Inflammatory macrophage treated with lipopolysaccharide for 1 hour (primary cell): ENCODE measurements at regions not wholly inside any gene's neighbourhood (a gene's known extent, or its start where the extent isn't known, plus 50 kb on each side); places are given as distances from the start of the nearest gene placed in this dataset.
"Not testable (repeated sequence)": the region's sequence is repeated elsewhere in the genome, so short reads cannot be mapped to it uniquely, and the experiment has no call there.

ENCODE experiments used
- DNase-seq, 2 donors: peaks; one replicate each; pipeline ENCODE4 v3.0.0-alpha.2; 2020 to 2022

GRCh38 chr13:80501556-80501955 is 160.6 kb upstream of the SPRY2 start:
- DNase-seq = no peak

DNA sequence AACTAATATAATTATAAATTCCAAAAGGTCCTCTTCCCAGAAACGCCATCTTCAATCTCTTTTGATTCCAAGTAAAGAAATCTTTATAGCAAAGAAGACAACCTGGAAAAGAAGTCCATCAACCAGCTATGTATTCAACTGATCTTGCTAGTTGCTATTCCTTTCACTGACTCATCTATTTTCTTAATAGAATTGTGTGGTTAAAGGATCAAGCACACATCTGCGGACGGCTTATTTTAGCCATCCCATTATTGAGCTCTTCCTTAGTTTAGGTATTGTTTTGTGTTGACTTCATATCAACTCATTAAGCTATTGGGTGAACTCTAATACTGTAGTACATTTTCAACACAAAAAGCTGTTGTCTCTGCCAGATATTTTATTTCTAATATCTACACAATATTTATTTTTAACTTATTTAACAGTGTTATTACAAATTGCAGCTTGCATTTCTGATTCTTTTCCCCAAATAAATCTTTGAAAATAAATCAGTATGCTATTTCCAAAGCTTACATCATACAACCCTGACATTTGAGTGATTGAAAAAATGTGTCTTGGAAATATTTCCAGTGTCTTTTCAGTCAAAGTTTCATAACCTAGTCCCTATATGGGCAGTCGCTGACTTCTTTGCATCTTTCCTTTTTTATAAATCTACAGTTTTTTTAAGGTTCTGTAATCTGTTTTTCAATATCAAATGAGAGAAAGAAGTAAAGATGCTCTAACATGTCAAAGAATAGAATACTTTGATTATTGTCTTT is 158.8 kb upstream of the SPRY2 start:
- DNase-seq = no peak

- DNase-seq = no peak
Observed at GRCh38 chr13:80498433-80498832, 157.5 kb upstream of the SPRY2 start.

DNA sequence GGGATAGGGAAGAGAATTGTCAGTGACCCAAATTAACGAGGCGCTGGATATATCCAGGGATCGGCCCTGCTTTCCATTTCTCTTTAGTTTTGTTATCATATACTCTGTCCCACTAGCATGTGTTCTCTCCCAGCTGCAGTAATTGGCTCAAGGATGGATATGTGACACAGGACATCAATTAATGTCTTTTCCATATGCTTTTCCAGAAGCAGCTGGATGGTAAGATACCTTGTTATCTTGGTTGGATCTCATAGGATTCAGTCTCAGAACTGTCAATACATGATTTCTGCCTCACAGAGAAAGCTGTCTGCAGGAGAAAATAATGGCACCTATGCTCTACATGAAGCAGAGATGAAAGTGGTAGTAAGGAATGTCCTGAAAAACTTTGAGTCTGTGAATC is 157.1 kb upstream of the SPRY2 start:
- DNase-seq = no peak

- no peak for DNase-seq
Observed at GRCh38 chr13:80497439-80497838, 156.5 kb upstream of the SPRY2 start.

- no peak for DNase-seq
Observed at GRCh38 chr13:80496721-80497397, 155.9 kb upstream of the SPRY2 start.

GRCh38 chr13:80490491-80490943 is 149.6 kb upstream of the SPRY2 start:
- DNase-seq = not testable (repeated sequence)

DNA sequence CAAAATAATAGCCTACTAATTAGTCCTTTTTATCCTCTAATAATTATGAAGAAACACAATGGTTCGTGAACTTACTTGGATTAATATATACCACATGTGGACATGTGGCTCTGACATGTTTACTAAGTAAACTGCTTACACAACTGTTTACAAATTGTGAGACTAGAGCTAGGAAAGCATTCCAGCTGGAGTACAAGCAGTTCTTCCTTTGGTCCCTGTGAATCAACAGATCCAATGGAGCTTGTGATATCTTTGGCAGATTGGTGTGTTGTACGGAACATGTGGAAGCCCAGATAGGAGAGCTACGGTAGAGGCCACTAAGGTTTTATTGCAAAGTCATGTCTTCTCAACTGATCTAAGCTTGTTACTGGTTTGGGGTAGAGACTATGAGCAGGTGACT is 145.5 kb upstream of the SPRY2 start:
- no peak for DNase-seq

GRCh38 chr13:80483157-80483556 is 142.2 kb upstream of the SPRY2 start:
- DNase-seq = no peak

GRCh38 chr13:80481588-80481987 is 140.7 kb upstream of the SPRY2 start:
- no peak for DNase-seq

- DNase-seq = no peak
Observed at GRCh38 chr13:80477661-80478443, 136.9 kb upstream of the SPRY2 start.

- DNase-seq = no peak
Observed at GRCh38 chr13:80476953-80477352, 136.0 kb upstream of the SPRY2 start.

- DNase-seq = no peak
Observed at GRCh38 chr13:80475718-80476117, 134.8 kb upstream of the SPRY2 start.

DNA sequence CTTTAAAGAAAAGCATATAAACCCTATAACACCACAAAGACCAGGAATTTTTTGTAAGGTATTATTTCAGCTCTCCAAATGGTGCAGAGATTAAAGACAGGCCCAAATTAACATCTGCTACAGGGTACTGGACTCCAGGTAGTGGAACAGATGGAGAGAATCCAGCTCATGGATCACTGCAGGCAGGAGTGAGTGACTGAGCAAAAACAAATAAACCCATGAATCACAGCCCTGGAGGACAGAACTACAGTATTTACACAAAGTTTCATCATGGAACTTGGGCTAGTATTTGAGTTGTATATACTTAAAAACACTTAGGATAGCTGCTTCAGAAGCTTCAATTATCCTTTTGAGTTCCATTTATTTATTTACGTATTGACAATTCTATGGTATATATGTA is 132.8 kb upstream of the SPRY2 start:
- no peak for DNase-seq

GRCh38 chr13:80469853-80470381 is 129.0 kb upstream of the SPRY2 start:
- DNase-seq = peak; percentile 39 to 73

- no peak for DNase-seq
Observed at GRCh38 chr13:80469105-80469852, 128.4 kb upstream of the SPRY2 start.

GRCh38 chr13:80465321-80465720 is 124.4 kb upstream of the SPRY2 start:
- no peak for DNase-seq

DNA sequence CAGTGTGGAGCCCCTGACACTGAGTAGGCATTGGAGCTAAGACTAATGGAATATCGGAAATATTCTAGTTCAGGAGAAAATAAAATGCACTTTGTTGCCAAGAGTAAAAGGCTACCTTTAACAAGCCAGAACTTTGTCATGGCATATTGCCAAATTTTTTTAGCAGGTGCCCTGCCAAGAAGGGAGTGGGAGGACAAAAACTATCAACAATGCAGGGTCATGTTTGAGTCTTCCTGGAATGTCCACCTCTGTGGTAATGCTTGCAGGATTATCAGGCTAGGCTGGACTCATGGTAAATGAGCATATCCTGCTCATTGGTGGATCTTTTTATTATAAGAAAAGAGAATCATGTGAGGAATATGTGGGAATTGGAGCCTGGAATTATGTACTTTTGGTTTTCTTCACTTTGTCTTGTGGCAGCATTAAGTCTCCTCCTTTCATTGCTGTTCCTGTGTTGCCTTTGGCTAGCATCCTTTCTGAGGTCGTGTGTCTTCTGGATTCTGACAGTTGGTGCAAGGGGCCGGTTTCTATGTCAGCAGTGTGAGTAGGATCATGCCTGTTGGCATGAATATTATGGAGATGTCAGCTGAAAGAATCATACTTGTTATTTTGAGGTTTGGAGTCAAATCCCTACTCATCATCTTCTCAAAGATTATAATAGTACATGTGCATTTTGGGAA is 122.9 kb upstream of the SPRY2 start:
- no peak for DNase-seq

DNA sequence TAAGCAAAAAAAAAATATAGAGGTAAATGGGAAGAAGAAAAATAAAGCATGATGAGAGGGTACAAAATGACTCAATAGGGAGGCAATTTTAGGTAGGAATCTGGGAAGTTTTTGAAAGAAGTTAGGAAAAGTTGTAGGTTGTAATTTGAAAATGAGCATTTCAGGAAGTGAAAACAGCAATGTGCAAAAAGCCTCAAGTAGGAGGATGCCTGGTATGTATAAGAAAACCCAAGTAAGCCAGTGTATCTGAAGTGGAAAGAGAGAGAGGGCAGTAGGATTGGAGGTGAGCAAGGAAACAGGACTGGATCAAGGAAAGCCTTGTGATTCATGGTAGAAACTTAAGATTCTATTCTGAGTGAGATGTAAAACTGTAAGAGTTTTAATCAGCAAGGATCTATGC is 121.6 kb upstream of the SPRY2 start:
- DNase-seq = no peak

DNA sequence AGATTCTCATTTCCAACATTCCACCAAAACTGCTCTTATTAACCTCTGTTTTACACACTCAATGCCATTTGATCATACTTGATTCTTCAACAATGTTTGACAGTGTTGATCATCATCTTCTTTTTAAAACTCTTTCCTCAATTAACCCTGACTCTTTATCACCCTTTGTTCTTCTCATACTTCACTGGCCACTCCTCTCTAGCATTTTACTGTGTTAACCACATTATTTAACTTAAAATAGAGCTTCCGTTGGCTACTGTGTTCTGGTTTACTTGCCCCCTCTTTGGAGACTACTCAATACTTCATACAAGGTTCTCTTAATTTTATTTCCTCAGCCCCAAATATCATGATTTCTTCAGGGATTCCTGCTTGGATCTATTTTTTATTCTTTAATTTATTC is 121.1 kb upstream of the SPRY2 start:
- no peak for DNase-seq

- peak in 1 of 2 donors; percentile 38 for DNase-seq
Observed at GRCh38 chr13:80458543-80458942, 117.6 kb upstream of the SPRY2 start.

DNA sequence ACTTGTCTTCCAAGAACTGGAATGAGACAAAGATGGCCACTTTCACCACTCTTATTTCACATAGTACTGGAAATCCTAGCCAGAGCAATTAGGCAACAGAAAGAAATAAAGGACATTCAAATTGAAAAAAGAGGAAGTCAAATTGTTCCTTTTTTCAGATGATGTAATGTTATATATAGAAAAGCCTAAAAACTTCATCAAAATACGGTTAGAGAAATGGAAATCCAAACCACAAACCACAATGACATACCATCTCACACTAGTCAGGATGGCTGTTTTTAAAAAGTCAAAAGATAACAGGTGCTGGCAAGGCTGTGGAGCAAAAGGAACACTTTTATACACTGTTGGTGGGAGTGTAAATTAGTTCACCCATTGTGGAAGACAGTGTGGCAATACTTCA is 113.3 kb upstream of the SPRY2 start:
- DNase-seq = peak; percentile 87 to 93
